ENCODE measurements at regions not wholly inside any gene's neighbourhood (a gene's known extent, or its start where the extent isn't known, plus 50 kb on each side); places are given as distances from the start of the nearest gene placed in this dataset.

- H3K36me3 ChIP-seq (ENCODE audit: control insufficient read depth, insufficient read depth, low read length): no peaks in the 10 kb centered on the region
- peaks cover 5% of the 10 kb centered on the region for H3K4me1 Mint-ChIP-seq
- H3K27me3 ChIP-seq (ENCODE audit: control insufficient read depth, insufficient read depth, low read length, poor library complexity, severe bottlenecking): peaks cover 15% of the 10 kb centered on the region
- no peak overlapping the region for H3K4me3 Mint-ChIP-seq
- H3K9ac ChIP-seq (ENCODE audit: extremely low read depth, low read length, poor library complexity, severe bottlenecking): no peak overlapping the region
- H3K4me3 ChIP-seq (ENCODE audit: low read length): no peak overlapping the region
- DNase-seq: no peak
- TF ChIP-seq, protein P1, sequence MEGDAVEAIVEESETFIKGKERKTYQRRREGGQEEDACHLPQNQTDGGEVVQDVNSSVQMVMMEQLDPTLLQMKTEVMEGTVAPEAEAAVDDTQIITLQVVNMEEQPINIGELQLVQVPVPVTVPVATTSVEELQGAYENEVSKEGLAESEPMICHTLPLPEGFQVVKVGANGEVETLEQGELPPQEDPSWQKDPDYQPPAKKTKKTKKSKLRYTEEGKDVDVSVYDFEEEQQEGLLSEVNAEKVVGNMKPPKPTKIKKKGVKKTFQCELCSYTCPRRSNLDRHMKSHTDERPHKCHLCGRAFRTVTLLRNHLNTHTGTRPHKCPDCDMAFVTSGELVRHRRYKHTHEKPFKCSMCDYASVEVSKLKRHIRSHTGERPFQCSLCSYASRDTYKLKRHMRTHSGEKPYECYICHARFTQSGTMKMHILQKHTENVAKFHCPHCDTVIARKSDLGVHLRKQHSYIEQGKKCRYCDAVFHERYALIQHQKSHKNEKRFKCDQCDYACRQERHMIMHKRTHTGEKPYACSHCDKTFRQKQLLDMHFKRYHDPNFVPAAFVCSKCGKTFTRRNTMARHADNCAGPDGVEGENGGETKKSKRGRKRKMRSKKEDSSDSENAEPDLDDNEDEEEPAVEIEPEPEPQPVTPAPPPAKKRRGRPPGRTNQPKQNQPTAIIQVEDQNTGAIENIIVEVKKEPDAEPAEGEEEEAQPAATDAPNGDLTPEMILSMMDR (conservative IDR thresholded peaks at IDR 0.05): no peak
- no peak overlapping the region for H3K27ac Mint-ChIP-seq
- no peaks in the 10 kb centered on the region for H3K4me1 ChIP-seq (ENCODE audit: control insufficient read depth, insufficient read depth, low read length)
- 80 to 88% methylated on average over 4 to 6 of the region's 6 CpGs for WGBS, 2 experiments (ENCODE audit: insufficient coverage in 1 of 2, insufficient read length in 1 of 2)
- H3K9me3 Mint-ChIP-seq: no peaks in the 10 kb centered on the region
- no peaks in the 10 kb centered on the region for H3K36me3 Mint-ChIP-seq (ENCODE audit: low read depth)
- H3K27me3 Mint-ChIP-seq (ENCODE audit: insufficient read depth): peaks cover 59% of the 10 kb centered on the region
- no peak overlapping the region for H3K27ac ChIP-seq (ENCODE audit: low read depth, low read length)
- no peaks in the 10 kb centered on the region for H3K9me3 ChIP-seq (ENCODE audit: control insufficient read depth, low read length)
Measured at GRCh38 chr20:61178551-61179071, 73.5 kb upstream of the CDH4 start.

DNA sequence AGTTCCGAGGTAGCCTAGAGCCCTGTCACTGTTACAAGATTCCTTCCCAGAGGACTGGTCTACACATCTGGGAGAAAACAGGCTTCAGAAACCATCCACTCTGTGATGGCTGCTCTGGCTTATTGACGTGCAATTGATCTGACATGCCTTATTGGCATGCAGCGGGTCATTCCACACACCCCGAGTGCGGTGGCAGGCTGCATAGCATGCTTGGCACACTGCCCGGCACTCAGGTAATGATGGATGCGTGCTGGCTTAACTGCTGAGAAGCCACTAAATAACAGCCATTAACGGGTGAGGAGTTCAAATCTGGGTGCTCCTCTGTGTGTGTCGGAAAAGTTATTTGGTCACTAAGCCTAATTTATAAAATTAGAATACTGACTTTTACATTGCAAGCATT is 67.9 kb upstream of the CDH4 start:
- Mint-ChIP-seq H3K27ac (no peak overlapping the region), H3K4me1 (no peaks in the 10 kb centered on the region), H3K36me3 (ENCODE audit: low read depth) (no peaks in the 10 kb centered on the region), H3K9me3 (no peaks in the 10 kb centered on the region), H3K4me3 (no peak overlapping the region), H3K27me3 (ENCODE audit: insufficient read depth) (peaks cover 73% of the 10 kb centered on the region)
- DNase-seq: no peak
- no peak overlapping the region for H3K4me3 ChIP-seq (ENCODE audit: low read length)
- H3K27me3 ChIP-seq (ENCODE audit: control insufficient read depth, insufficient read depth, low read length, poor library complexity, severe bottlenecking): no peaks in the 10 kb centered on the region
- TF ChIP-seq, protein P1 (conservative IDR thresholded peaks at IDR 0.05): no peak
- H3K36me3 ChIP-seq (ENCODE audit: control insufficient read depth, insufficient read depth, low read length): no peaks in the 10 kb centered on the region
- no peak overlapping the region for H3K27ac ChIP-seq (ENCODE audit: low read depth, low read length)
- 93% methylated on average over 8 to 9 of the region's 9 CpGs for WGBS, 2 experiments (ENCODE audit: insufficient coverage in 1 of 2, insufficient read length in 1 of 2)
- no peaks in the 10 kb centered on the region for H3K4me1 ChIP-seq (ENCODE audit: control insufficient read depth, insufficient read depth, low read length)
- H3K9me3 ChIP-seq (ENCODE audit: control insufficient read depth, low read length): no peaks in the 10 kb centered on the region
- H3K9ac ChIP-seq (ENCODE audit: extremely low read depth, low read length, poor library complexity, severe bottlenecking): no peak overlapping the region

GRCh38 chr20:61185181-61185580 is 66.9 kb upstream of the CDH4 start:
- H3K4me1 ChIP-seq (ENCODE audit: control insufficient read depth, insufficient read depth, low read length): no peaks in the 10 kb centered on the region
- Mint-ChIP-seq H3K27ac (no peak overlapping the region), H3K4me1 (no peaks in the 10 kb centered on the region), H3K9me3 (no peaks in the 10 kb centered on the region), H3K4me3 (no peak overlapping the region), H3K27me3 (ENCODE audit: insufficient read depth) (peaks cover 63% of the 10 kb centered on the region), H3K36me3 (ENCODE audit: low read depth) (no peaks in the 10 kb centered on the region)
- H3K36me3 ChIP-seq (ENCODE audit: control insufficient read depth, insufficient read depth, low read length): no peaks in the 10 kb centered on the region
- H3K27ac ChIP-seq (ENCODE audit: low read depth, low read length): no peak overlapping the region
- 91% methylated on average over 5 to 6 of the region's 7 CpGs for WGBS, 2 experiments (ENCODE audit: insufficient coverage in 1 of 2, insufficient read length in 1 of 2)
- no peaks in the 10 kb centered on the region for H3K9me3 ChIP-seq (ENCODE audit: control insufficient read depth, low read length)
- no peak overlapping the region for H3K4me3 ChIP-seq (ENCODE audit: low read length)
- H3K9ac ChIP-seq (ENCODE audit: extremely low read depth, low read length, poor library complexity, severe bottlenecking): no peak overlapping the region
- DNase-seq: no peak
- H3K27me3 ChIP-seq (ENCODE audit: control insufficient read depth, insufficient read depth, low read length, poor library complexity, severe bottlenecking): no peaks in the 10 kb centered on the region
- TF ChIP-seq, protein P1 (conservative IDR thresholded peaks at IDR 0.05): no peak

Data from endodermal cell (in vitro differentiated cells).